ENCODE measurements at regions not wholly inside any gene's neighbourhood (a gene's known extent, or its start where the extent isn't known, plus 50 kb on each side); places are given as distances from the start of the nearest gene placed in this dataset.

GRCh38 chrX:117215683-117216082 lies 752.9 kb upstream of the CT83 start:
- intact Hi-C loops (cut with micrococcal nuclease): no loop called here
- no peak for DNase-seq (ENCODE audit: low spot score)
- H3K4me3 Mint-ChIP-seq: no peak overlapping the region
- H3K4me1 Mint-ChIP-seq (ENCODE audit: low read depth): no peaks in the 10 kb centered on the region
- H3K9me3 Mint-ChIP-seq: no peaks in the 10 kb centered on the region
- H3K36me3 Mint-ChIP-seq (ENCODE audit: low read depth): no peaks in the 10 kb centered on the region
- no peaks in the 10 kb centered on the region for H3K27me3 Mint-ChIP-seq (ENCODE audit: insufficient read depth)
- no peak overlapping the region for H3K27ac Mint-ChIP-seq

GRCh38 chrX:117196481-117196880 lies 733.7 kb upstream of the CT83 start:
- no peaks in the 10 kb centered on the region for H3K27me3 Mint-ChIP-seq (ENCODE audit: insufficient read depth)
- no peak overlapping the region for H3K4me3 Mint-ChIP-seq
- DNase-seq (ENCODE audit: low spot score): no peak
- no peaks in the 10 kb centered on the region for H3K36me3 Mint-ChIP-seq (ENCODE audit: low read depth)
- no peaks in the 10 kb centered on the region for H3K9me3 Mint-ChIP-seq
- intact Hi-C loops (cut with micrococcal nuclease): no loop called here
- no peak overlapping the region for H3K27ac Mint-ChIP-seq
- no peaks in the 10 kb centered on the region for H3K4me1 Mint-ChIP-seq (ENCODE audit: low read depth)

- intact Hi-C loops (cut with micrococcal nuclease): no loop called here
- no peaks in the 10 kb centered on the region for H3K9me3 Mint-ChIP-seq
These were observed 684.5 kb upstream of the CT83 start for GRCh38 chrX:117147249-117147648.

GRCh38 chrX:117138070-117138469 lies 675.3 kb upstream of the CT83 start:
- H3K4me3 Mint-ChIP-seq: no peak overlapping the region

More at GRCh38 chrX:117147249-117147648, 684.5 kb upstream of the CT83 start:
- Mint-ChIP-seq H3K36me3 (ENCODE audit: low read depth) (no peaks in the 10 kb centered on the region), H3K27ac (no peak overlapping the region), H3K4me1 (ENCODE audit: low read depth) (no peaks in the 10 kb centered on the region), H3K4me3 (no peak overlapping the region), H3K27me3 (ENCODE audit: insufficient read depth) (no peaks in the 10 kb centered on the region)
- no peak for DNase-seq (ENCODE audit: low spot score)

GRCh38 chrX:117134983-117135382 lies 672.2 kb upstream of the CT83 start:
- DNase-seq (ENCODE audit: low spot score): no peak
- H3K9me3 Mint-ChIP-seq: no peaks in the 10 kb centered on the region
- no peaks in the 10 kb centered on the region for H3K27me3 Mint-ChIP-seq (ENCODE audit: insufficient read depth)
- H3K4me3 Mint-ChIP-seq: no peak overlapping the region
- no peak overlapping the region for H3K27ac Mint-ChIP-seq
- no peaks in the 10 kb centered on the region for H3K4me1 Mint-ChIP-seq (ENCODE audit: low read depth)
- intact Hi-C loops (cut with micrococcal nuclease): no loop called here
- H3K36me3 Mint-ChIP-seq (ENCODE audit: low read depth): no peaks in the 10 kb centered on the region

More at GRCh38 chrX:117138070-117138469, 675.3 kb upstream of the CT83 start:
- DNase-seq (ENCODE audit: low spot score): no peak
- no peaks in the 10 kb centered on the region for H3K4me1 Mint-ChIP-seq (ENCODE audit: low read depth)
- no peaks in the 10 kb centered on the region for H3K27me3 Mint-ChIP-seq (ENCODE audit: insufficient read depth)
- no peaks in the 10 kb centered on the region for H3K36me3 Mint-ChIP-seq (ENCODE audit: low read depth)
- intact Hi-C loops (cut with micrococcal nuclease): no loop called here
- no peaks in the 10 kb centered on the region for H3K9me3 Mint-ChIP-seq
- no peak overlapping the region for H3K27ac Mint-ChIP-seq

GRCh38 chrX:117120700-117121099 lies 657.9 kb upstream of the CT83 start:
- intact Hi-C loops (cut with micrococcal nuclease): no loop called here
- Mint-ChIP-seq H3K4me1 (ENCODE audit: low read depth) (no peaks in the 10 kb centered on the region), H3K27me3 (ENCODE audit: insufficient read depth) (no peaks in the 10 kb centered on the region), H3K27ac (no peak overlapping the region), H3K9me3 (no peaks in the 10 kb centered on the region), H3K4me3 (no peak overlapping the region), H3K36me3 (ENCODE audit: low read depth) (no peaks in the 10 kb centered on the region)
- no peak for DNase-seq (ENCODE audit: low spot score)

GRCh38 chrX:117096528-117096927 lies 633.8 kb upstream of the CT83 start:
- no peak overlapping the region for H3K4me3 Mint-ChIP-seq
- H3K27me3 Mint-ChIP-seq (ENCODE audit: insufficient read depth): no peaks in the 10 kb centered on the region
- intact Hi-C loops (cut with micrococcal nuclease): loop anchor here (10.0 kb wide), 1 partner anchor 1248 kb away; the partner anchor contains the start of gene WDR44
- H3K27ac Mint-ChIP-seq: no peak overlapping the region
- no peak for DNase-seq (ENCODE audit: low spot score)
- H3K36me3 Mint-ChIP-seq (ENCODE audit: low read depth): no peaks in the 10 kb centered on the region
- H3K4me1 Mint-ChIP-seq (ENCODE audit: low read depth): no peaks in the 10 kb centered on the region
- H3K9me3 Mint-ChIP-seq: no peaks in the 10 kb centered on the region

- H3K27ac Mint-ChIP-seq: no peak overlapping the region
- H3K9me3 Mint-ChIP-seq: no peaks in the 10 kb centered on the region
- no peaks in the 10 kb centered on the region for H3K36me3 Mint-ChIP-seq (ENCODE audit: low read depth)
- DNase-seq (ENCODE audit: low spot score): no peak
- intact Hi-C loops (cut with micrococcal nuclease): loop anchor here (10.0 kb wide), 1 partner anchor 1249 kb away; the partner anchor contains the start of gene WDR44
- no peaks in the 10 kb centered on the region for H3K4me1 Mint-ChIP-seq (ENCODE audit: low read depth)
- no peaks in the 10 kb centered on the region for H3K27me3 Mint-ChIP-seq (ENCODE audit: insufficient read depth)
- H3K4me3 Mint-ChIP-seq: no peak overlapping the region
These were observed 632.6 kb upstream of the CT83 start for GRCh38 chrX:117095393-117095792.

GRCh38 chrX:117094149-117094548 lies 631.4 kb upstream of the CT83 start:
- Mint-ChIP-seq H3K36me3 (ENCODE audit: low read depth) (no peaks in the 10 kb centered on the region), H3K27me3 (ENCODE audit: insufficient read depth) (no peaks in the 10 kb centered on the region), H3K27ac (no peak overlapping the region), H3K4me3 (no peak overlapping the region), H3K4me1 (ENCODE audit: low read depth) (no peaks in the 10 kb centered on the region), H3K9me3 (no peaks in the 10 kb centered on the region)
- DNase-seq (ENCODE audit: low spot score): no peak
- intact Hi-C loops (cut with micrococcal nuclease): loop anchor here (10.0 kb wide), 1 partner anchor 1251 kb away; the partner anchor contains the start of gene WDR44

GRCh38 chrX:117093319-117093718 lies 630.5 kb upstream of the CT83 start:
- Mint-ChIP-seq H3K4me3 (no peak overlapping the region), H3K36me3 (ENCODE audit: low read depth) (no peaks in the 10 kb centered on the region), H3K9me3 (no peaks in the 10 kb centered on the region), H3K27me3 (ENCODE audit: insufficient read depth) (no peaks in the 10 kb centered on the region), H3K4me1 (ENCODE audit: low read depth) (no peaks in the 10 kb centered on the region), H3K27ac (no peak overlapping the region)
- DNase-seq (ENCODE audit: low spot score): no peak
- intact Hi-C loops (cut with micrococcal nuclease): loop anchor here (10.0 kb wide), 1 partner anchor 1251 kb away; the partner anchor contains the start of gene WDR44

- H3K27ac Mint-ChIP-seq: no peak overlapping the region
- no peaks in the 10 kb centered on the region for H3K4me1 Mint-ChIP-seq (ENCODE audit: low read depth)
- intact Hi-C loops (cut with micrococcal nuclease): loop anchor here (10.0 kb wide), 1 partner anchor 1252 kb away; the partner anchor contains the start of gene WDR44
- H3K9me3 Mint-ChIP-seq: no peaks in the 10 kb centered on the region
- H3K4me3 Mint-ChIP-seq: no peak overlapping the region
- DNase-seq (ENCODE audit: low spot score): no peak
- H3K27me3 Mint-ChIP-seq (ENCODE audit: insufficient read depth): no peaks in the 10 kb centered on the region
- H3K36me3 Mint-ChIP-seq (ENCODE audit: low read depth): no peaks in the 10 kb centered on the region
These were observed 629.9 kb upstream of the CT83 start for GRCh38 chrX:117092641-117093040.

GRCh38 chrX:117063224-117063623 lies 600.4 kb upstream of the CT83 start:
- Mint-ChIP-seq H3K9me3 (no peaks in the 10 kb centered on the region), H3K27ac (no peak overlapping the region), H3K4me1 (ENCODE audit: low read depth) (no peaks in the 10 kb centered on the region), H3K4me3 (no peak overlapping the region), H3K36me3 (ENCODE audit: low read depth) (no peaks in the 10 kb centered on the region), H3K27me3 (ENCODE audit: insufficient read depth) (no peaks in the 10 kb centered on the region)
- intact Hi-C loops (cut with micrococcal nuclease): no loop called here
- DNase-seq (ENCODE audit: low spot score): no peak

- Mint-ChIP-seq H3K27ac (no peak overlapping the region), H3K36me3 (ENCODE audit: low read depth) (no peaks in the 10 kb centered on the region), H3K9me3 (no peaks in the 10 kb centered on the region), H3K4me1 (ENCODE audit: low read depth) (no peaks in the 10 kb centered on the region), H3K27me3 (ENCODE audit: insufficient read depth) (no peaks in the 10 kb centered on the region), H3K4me3 (no peak overlapping the region)
- intact Hi-C loops (cut with micrococcal nuclease): no loop called here
- no peak for DNase-seq (ENCODE audit: low spot score)
These were observed 597.1 kb upstream of the CT83 start for GRCh38 chrX:117059848-117060247.

- Mint-ChIP-seq H3K4me3 (no peak overlapping the region), H3K27ac (no peak overlapping the region), H3K9me3 (peaks cover 5% of the 10 kb centered on the region), H3K27me3 (ENCODE audit: insufficient read depth) (no peaks in the 10 kb centered on the region), H3K36me3 (ENCODE audit: low read depth) (no peaks in the 10 kb centered on the region), H3K4me1 (ENCODE audit: low read depth) (no peaks in the 10 kb centered on the region)
- intact Hi-C loops (cut with micrococcal nuclease): no loop called here
- no peak for DNase-seq (ENCODE audit: low spot score)
These were observed 590.5 kb upstream of the CT83 start for GRCh38 chrX:117053260-117053659.

Data from activated T-helper 1 cell treated with anti-CD3 and anti-CD28 coated beads, Interleukin-12 subunit alpha, Interleukin-12 subunit beta, Interleukin-2, Interleukin-4 antibody, amounts not matched to agents 30 ng/mL and 10 ng/mL and 1 ng/mL, durations not matched to agents 14 hours and 24 hours and 36 hours (primary cell).